Right atrium auricular region (tissue), 2 donors: ENCODE measurements at regions not wholly inside any gene's neighbourhood (a gene's known extent, or its start where the extent isn't known, plus 50 kb on each side); places are given as distances from the start of the nearest gene placed in this dataset.

Source experiments
- DNase-seq: peaks from one replicate; pipeline ENCODE4 v3.0.0-alpha.2; 2019; ENCODE audit warnings: low spot score
- H3K27ac ChIP-seq, 2 donors: fragments of 200-600 bp; sonication (generic); 1 replicate in 1 of 2; 2 replicates in 1 of 2; pipeline ENCODE4 v1.5.1; 2016 to 2019
- H3K27me3 ChIP-seq, 2 donors: fragments of 200-600 bp; sonication (generic); one replicate each; pipeline versions ENCODE4 v1.5.1 to v1.6.0; 2017 to 2019
- H3K36me3 ChIP-seq: fragments of 200-600 bp; sonication (generic); one replicate; pipeline ENCODE4 v1.5.1; 2016
- H3K4me1 ChIP-seq, 2 donors: fragments of 200-600 bp; sonication (generic); one replicate each; pipeline versions ENCODE4 v1.5.1 to v1.6.0; 2017 to 2019
- H3K4me3 ChIP-seq, 2 donors: fragments of 200-600 bp; sonication (generic); 1 replicate in 1 of 2; 2 replicates in 1 of 2; pipeline ENCODE4 v1.5.1; 2017 to 2019; ENCODE audit warnings: mild to moderate bottlenecking in 1 of 2, moderate library complexity in 1 of 2
- H3K9me3 ChIP-seq, 2 donors: fragments of 200-600 bp; sonication (generic); one replicate each; pipeline ENCODE4 v1.5.1; 2019
- CTCF ChIP-seq, 2 donors: fragments of 200-600 bp; sonication (generic); IDR thresholded peaks; one replicate each; pipeline ENCODE4 v1.5.1; 2019; ENCODE audit warnings: antibody characterized with exemption in 2 of 2

GRCh38 chr5:43891112-43891511, 288.1 kb downstream of the NNT start:
- DNase-seq: no peak
- Histone ChIP-seq H3K4me1 (no peaks in the 10 kb centered on the region), H3K36me3 (no peaks in the 10 kb centered on the region), H3K27me3 (no peaks in the 10 kb centered on the region), H3K27ac (no peak overlapping the region), H3K9me3 (no peaks in the 10 kb centered on the region), H3K4me3 (no peak overlapping the region)
- TF ChIP-seq CTCF (IDR thresholded peaks at IDR 0.05): no peak

- no peaks in the 10 kb centered on the region for H3K27me3 ChIP-seq
- no peaks in the 10 kb centered on the region for H3K4me1 ChIP-seq
- no peak for TF ChIP-seq CTCF (IDR thresholded peaks at IDR 0.05)
- H3K9me3 ChIP-seq: no peaks in the 10 kb centered on the region
- no peaks in the 10 kb centered on the region for H3K36me3 ChIP-seq
- DNase-seq: no peak
- no peak overlapping the region for H3K27ac ChIP-seq
- no peak overlapping the region for H3K4me3 ChIP-seq
Observed at GRCh38 chr5:43889233-43889632, 286.3 kb downstream of the NNT start.

GRCh38 chr5:43875741-43876140, 272.8 kb downstream of the NNT start:
- Histone ChIP-seq H3K27ac (no peak overlapping the region), H3K27me3 (no peaks in the 10 kb centered on the region), H3K36me3 (no peaks in the 10 kb centered on the region), H3K4me3 (no peak overlapping the region), H3K4me1 (peaks cover 0 to 3% of the 10 kb centered on the region in 2 donors), H3K9me3 (no peaks in the 10 kb centered on the region)
- TF ChIP-seq CTCF (IDR thresholded peaks at IDR 0.05): no peak
- no peak for DNase-seq

GRCh38 chr5:43874772-43875171, 271.8 kb downstream of the NNT start:
- Histone ChIP-seq H3K4me3 (no peak overlapping the region), H3K36me3 (no peaks in the 10 kb centered on the region), H3K27ac (no peak overlapping the region), H3K27me3 (no peaks in the 10 kb centered on the region), H3K9me3 (no peaks in the 10 kb centered on the region), H3K4me1 (peaks cover 0 to 3% of the 10 kb centered on the region in 2 donors)
- no peak for DNase-seq
- no peak for TF ChIP-seq CTCF (IDR thresholded peaks at IDR 0.05)

GRCh38 chr5:43873791-43874190, 270.8 kb downstream of the NNT start:
- Histone ChIP-seq H3K9me3 (no peaks in the 10 kb centered on the region), H3K27me3 (no peaks in the 10 kb centered on the region), H3K36me3 (no peaks in the 10 kb centered on the region), H3K27ac (no peak overlapping the region), H3K4me3 (no peak overlapping the region), H3K4me1 (peaks cover 0 to 3% of the 10 kb centered on the region in 2 donors)
- TF ChIP-seq CTCF (IDR thresholded peaks at IDR 0.05): no peak
- no peak for DNase-seq

- no peak for TF ChIP-seq CTCF (IDR thresholded peaks at IDR 0.05)
Observed at GRCh38 chr5:43859309-43859708, 256.3 kb downstream of the NNT start.

More at GRCh38 chr5:43859309-43859708, 256.3 kb downstream of the NNT start:
- peaks cover 0 to 17% of the 10 kb centered on the region in 2 donors for H3K4me1 ChIP-seq
- DNase-seq: no peak
- no peaks in the 10 kb centered on the region for H3K36me3 ChIP-seq
- H3K27me3 ChIP-seq: no peaks in the 10 kb centered on the region
- H3K9me3 ChIP-seq: no peaks in the 10 kb centered on the region
- H3K27ac ChIP-seq: no peak overlapping the region
- no peak overlapping the region for H3K4me3 ChIP-seq
